ENCODE measurements at regions not wholly inside any gene's neighbourhood (a gene's known extent, or its start where the extent isn't known, plus 50 kb on each side); places are given as distances from the start of the nearest gene placed in this dataset.

DNA sequence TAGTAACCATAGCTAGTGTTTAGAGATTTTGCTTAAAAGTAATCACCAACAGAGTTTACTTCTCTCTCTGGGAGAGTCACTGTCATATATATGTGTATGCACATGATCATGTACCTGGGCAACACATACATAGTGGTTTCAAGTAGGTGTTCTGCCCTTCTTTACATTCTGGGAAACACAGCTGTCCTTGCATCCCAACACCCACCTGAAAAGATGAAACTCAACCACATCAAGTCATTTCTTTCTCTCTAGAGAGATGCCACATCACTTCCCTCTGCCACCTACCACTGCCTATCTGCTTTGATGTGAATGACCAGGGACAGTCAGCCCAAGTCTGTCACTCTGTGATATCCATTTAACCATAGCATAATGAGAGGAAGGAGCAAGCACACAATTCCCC, 155.8 kb upstream of the GADL1 start:
- Mint-ChIP-seq H3K4me1 (peaks cover 8% of the 10 kb centered on the region; the same call in 1 of the 3 replicates), H3K4me3 (no peak overlapping the region)
- H3K4me3 ChIP-seq = no peak overlapping the region

More for the DNA sequence above, 155.8 kb upstream of the GADL1 start:
- Mint-ChIP-seq H3K27me3 (ENCODE audit: insufficient read depth, low read depth, poor library complexity) (no peaks in the 10 kb centered on the region), H3K9me3 (peaks cover 11% of the 10 kb centered on the region), H3K27ac (no peak overlapping the region), H3K36me3 (ENCODE audit: low read depth) (peaks cover 9% of the 10 kb centered on the region; the same call in 2 of the 3 replicates)
- peaks cover 15% of the 10 kb centered on the region for H3K9me2 ChIP-seq (ENCODE audit: insufficient read depth)
- no peaks in the 10 kb centered on the region for H3K4me1 ChIP-seq (ENCODE audit: insufficient read depth)
- H3K36me3 ChIP-seq (ENCODE audit: insufficient read depth) = no peaks in the 10 kb centered on the region
- H3K27me3 ChIP-seq (ENCODE audit: insufficient read depth) = no peaks in the 10 kb centered on the region
- no peaks in the 10 kb centered on the region for H3K79me2 ChIP-seq (replicated peaks; ENCODE audit: insufficient read depth)
- no peak overlapping the region for H3K4me2 ChIP-seq
- no peaks in the 10 kb centered on the region for H4K20me1 ChIP-seq (replicated peaks; ENCODE audit: insufficient read depth)
- TF ChIP-seq, protein P1, sequence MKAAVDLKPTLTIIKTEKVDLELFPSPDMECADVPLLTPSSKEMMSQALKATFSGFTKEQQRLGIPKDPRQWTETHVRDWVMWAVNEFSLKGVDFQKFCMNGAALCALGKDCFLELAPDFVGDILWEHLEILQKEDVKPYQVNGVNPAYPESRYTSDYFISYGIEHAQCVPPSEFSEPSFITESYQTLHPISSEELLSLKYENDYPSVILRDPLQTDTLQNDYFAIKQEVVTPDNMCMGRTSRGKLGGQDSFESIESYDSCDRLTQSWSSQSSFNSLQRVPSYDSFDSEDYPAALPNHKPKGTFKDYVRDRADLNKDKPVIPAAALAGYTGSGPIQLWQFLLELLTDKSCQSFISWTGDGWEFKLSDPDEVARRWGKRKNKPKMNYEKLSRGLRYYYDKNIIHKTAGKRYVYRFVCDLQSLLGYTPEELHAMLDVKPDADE (IDR thresholded peaks at IDR 0.05) = no peak
- TF ChIP-seq NANOG (IDR thresholded peaks at IDR 0.05; ENCODE audit: borderline replicate concordance) (no peak), JUNB (IDR thresholded peaks at IDR 0.05; ENCODE audit: unreplicated experiment) (no peak), CREB1 (CRISPR knock-in tag; IDR thresholded peaks at IDR 0.05; ENCODE audit: low read depth) (no peak), EZH2phosphoT487 (IDR thresholded peaks at IDR 0.05; ENCODE audit: unreplicated experiment) (no peak), ZNF114 (CRISPR knock-in tag; IDR thresholded peaks at IDR 0.05) (no peak), ZNF331 (CRISPR knock-in tag; IDR thresholded peaks at IDR 0.05; ENCODE audit: low read depth) (no peak), POLR2AphosphoS5 (IDR thresholded peaks at IDR 0.05; ENCODE audit: low read depth) (no peak), STAT1 (IDR thresholded peaks at IDR 0.05; ENCODE audit: unreplicated experiment) (no peak), EZH2 (IDR thresholded peaks at IDR 0.05; ENCODE audit: low read depth, unreplicated experiment) (no peak)
- TF ChIP-seq, protein P2, sequence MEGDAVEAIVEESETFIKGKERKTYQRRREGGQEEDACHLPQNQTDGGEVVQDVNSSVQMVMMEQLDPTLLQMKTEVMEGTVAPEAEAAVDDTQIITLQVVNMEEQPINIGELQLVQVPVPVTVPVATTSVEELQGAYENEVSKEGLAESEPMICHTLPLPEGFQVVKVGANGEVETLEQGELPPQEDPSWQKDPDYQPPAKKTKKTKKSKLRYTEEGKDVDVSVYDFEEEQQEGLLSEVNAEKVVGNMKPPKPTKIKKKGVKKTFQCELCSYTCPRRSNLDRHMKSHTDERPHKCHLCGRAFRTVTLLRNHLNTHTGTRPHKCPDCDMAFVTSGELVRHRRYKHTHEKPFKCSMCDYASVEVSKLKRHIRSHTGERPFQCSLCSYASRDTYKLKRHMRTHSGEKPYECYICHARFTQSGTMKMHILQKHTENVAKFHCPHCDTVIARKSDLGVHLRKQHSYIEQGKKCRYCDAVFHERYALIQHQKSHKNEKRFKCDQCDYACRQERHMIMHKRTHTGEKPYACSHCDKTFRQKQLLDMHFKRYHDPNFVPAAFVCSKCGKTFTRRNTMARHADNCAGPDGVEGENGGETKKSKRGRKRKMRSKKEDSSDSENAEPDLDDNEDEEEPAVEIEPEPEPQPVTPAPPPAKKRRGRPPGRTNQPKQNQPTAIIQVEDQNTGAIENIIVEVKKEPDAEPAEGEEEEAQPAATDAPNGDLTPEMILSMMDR (conservative IDR thresholded peaks at IDR 0.05; ENCODE audit: low read depth in 2 of 2) = no peak
- TF ChIP-seq, protein P3, sequence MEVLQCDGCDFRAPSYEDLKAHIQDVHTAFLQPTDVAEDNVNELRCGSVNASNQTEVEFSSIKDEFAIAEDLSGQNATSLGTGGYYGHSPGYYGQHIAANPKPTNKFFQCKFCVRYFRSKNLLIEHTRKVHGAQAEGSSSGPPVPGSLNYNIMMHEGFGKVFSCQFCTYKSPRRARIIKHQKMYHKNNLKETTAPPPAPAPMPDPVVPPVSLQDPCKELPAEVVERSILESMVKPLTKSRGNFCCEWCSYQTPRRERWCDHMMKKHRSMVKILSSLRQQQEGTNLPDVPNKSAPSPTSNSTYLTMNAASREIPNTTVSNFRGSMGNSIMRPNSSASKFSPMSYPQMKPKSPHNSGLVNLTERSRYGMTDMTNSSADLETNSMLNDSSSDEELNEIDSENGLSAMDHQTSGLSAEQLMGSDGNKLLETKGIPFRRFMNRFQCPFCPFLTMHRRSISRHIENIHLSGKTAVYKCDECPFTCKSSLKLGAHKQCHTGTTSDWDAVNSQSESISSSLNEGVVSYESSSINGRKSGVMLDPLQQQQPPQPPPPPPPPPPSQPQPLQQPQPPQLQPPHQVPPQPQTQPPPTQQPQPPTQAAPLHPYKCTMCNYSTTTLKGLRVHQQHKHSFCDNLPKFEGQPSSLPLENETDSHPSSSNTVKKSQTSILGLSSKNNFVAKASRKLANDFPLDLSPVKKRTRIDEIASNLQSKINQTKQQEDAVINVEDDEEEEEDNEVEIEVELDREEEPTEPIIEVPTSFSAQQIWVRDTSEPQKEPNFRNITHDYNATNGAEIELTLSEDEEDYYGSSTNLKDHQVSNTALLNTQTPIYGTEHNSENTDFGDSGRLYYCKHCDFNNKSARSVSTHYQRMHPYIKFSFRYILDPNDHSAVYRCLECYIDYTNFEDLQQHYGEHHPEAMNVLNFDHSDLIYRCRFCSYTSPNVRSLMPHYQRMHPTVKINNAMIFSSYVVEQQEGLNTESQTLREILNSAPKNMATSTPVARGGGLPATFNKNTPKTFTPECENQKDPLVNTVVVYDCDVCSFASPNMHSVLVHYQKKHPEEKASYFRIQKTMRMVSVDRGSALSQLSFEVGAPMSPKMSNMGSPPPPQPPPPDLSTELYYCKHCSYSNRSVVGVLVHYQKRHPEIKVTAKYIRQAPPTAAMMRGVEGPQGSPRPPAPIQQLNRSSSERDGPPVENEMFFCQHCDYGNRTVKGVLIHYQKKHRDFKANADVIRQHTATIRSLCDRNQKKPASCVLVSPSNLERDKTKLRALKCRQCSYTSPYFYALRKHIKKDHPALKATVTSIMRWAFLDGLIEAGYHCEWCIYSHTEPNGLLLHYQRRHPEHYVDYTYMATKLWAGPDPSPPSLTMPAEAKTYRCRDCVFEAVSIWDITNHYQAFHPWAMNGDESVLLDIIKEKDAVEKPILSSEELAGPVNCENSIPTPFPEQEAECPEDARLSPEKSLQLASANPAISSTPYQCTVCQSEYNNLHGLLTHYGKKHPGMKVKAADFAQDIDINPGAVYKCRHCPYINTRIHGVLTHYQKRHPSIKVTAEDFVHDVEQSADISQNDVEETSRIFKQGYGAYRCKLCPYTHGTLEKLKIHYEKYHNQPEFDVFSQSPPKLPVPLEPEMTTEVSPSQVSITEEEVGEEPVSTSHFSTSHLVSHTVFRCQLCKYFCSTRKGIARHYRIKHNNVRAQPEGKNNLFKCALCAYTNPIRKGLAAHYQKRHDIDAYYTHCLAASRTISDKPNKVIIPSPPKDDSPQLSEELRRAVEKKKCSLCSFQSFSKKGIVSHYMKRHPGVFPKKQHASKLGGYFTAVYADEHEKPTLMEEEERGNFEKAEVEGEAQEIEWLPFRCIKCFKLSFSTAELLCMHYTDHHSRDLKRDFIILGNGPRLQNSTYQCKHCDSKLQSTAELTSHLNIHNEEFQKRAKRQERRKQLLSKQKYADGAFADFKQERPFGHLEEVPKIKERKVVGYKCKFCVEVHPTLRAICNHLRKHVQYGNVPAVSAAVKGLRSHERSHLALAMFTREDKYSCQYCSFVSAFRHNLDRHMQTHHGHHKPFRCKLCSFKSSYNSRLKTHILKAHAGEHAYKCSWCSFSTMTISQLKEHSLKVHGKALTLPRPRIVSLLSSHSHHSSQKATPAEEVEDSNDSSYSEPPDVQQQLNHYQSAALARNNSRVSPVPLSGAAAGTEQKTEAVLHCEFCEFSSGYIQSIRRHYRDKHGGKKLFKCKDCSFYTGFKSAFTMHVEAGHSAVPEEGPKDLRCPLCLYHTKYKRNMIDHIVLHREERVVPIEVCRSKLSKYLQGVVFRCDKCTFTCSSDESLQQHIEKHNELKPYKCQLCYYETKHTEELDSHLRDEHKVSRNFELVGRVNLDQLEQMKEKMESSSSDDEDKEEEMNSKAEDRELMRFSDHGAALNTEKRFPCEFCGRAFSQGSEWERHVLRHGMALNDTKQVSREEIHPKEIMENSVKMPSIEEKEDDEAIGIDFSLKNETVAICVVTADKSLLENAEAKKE (CRISPR knock-in tag; IDR thresholded peaks at IDR 0.05) = no peak
- TF ChIP-seq, protein P4, sequence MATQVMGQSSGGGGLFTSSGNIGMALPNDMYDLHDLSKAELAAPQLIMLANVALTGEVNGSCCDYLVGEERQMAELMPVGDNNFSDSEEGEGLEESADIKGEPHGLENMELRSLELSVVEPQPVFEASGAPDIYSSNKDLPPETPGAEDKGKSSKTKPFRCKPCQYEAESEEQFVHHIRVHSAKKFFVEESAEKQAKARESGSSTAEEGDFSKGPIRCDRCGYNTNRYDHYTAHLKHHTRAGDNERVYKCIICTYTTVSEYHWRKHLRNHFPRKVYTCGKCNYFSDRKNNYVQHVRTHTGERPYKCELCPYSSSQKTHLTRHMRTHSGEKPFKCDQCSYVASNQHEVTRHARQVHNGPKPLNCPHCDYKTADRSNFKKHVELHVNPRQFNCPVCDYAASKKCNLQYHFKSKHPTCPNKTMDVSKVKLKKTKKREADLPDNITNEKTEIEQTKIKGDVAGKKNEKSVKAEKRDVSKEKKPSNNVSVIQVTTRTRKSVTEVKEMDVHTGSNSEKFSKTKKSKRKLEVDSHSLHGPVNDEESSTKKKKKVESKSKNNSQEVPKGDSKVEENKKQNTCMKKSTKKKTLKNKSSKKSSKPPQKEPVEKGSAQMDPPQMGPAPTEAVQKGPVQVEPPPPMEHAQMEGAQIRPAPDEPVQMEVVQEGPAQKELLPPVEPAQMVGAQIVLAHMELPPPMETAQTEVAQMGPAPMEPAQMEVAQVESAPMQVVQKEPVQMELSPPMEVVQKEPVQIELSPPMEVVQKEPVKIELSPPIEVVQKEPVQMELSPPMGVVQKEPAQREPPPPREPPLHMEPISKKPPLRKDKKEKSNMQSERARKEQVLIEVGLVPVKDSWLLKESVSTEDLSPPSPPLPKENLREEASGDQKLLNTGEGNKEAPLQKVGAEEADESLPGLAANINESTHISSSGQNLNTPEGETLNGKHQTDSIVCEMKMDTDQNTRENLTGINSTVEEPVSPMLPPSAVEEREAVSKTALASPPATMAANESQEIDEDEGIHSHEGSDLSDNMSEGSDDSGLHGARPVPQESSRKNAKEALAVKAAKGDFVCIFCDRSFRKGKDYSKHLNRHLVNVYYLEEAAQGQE (IDR thresholded peaks at IDR 0.05; ENCODE audit: unreplicated experiment) = no peak
- no peak for DNase-seq (ENCODE audit: low spot score)
- no peak overlapping the region for H2AFZ ChIP-seq
- no peaks in the 10 kb centered on the region for H3F3A ChIP-seq (replicated peaks; ENCODE audit: low read depth)
- ATAC-seq = no peak
- H3K27ac ChIP-seq (ENCODE audit: low read depth) = no peak overlapping the region
